IMR-90 (cell line): ENCODE measurements at regions not wholly inside any gene's neighbourhood (a gene's known extent, or its start where the extent isn't known, plus 50 kb on each side); places are given as distances from the start of the nearest gene placed in this dataset.

Experiments used
- ATAC-seq: fragments of 200-7000 bp; cut with Tn5 transposase; 2 replicates; pipeline ENCODE4 v1.9.1; 2020; ENCODE audit warnings: low read depth, mild to moderate bottlenecking, moderate library complexity
- BruUV-seq: library from RNA; stranded (reverse); fragments of 400-500 nt; replicated peaks from 2 replicates; lab custom pipeline; 2021; lab: Mats Ljungman, UMichigan
- CTCF ChIA-PET: fragments of 300-600 bp; formaldehyde crosslinking; extraction: SDS; loops from one replicate; lab custom pipeline; 2021; ENCODE audit warnings: antibody characterized with exemption; lab: Yijun Ruan, JAX
- POLR2A ChIA-PET: fragments of 300-600 bp; sonication (Branson Sonifier 250); formaldehyde crosslinking; loops from one replicate; lab custom pipeline; 2022; ENCODE audit warnings: antibody characterized with exemption; ENCODE audit not compliant: unreplicated experiment; lab: Charles Lee
- DNase-seq: peaks from one replicate; pipeline ENCODE4 v3.0.0; 2013
- H2AFZ ChIP-seq: replicated peaks from 2 replicates; pipeline ENCODE3; 2013; ENCODE audit warnings: low read length, mild to moderate bottlenecking; ENCODE audit not compliant: poor library complexity
- H2AK5ac ChIP-seq: 2 replicates; pipeline ENCODE4 v1.6.1; 2013; ENCODE audit warnings: low read depth, low read length, inconsistent platforms
- H2AK9ac ChIP-seq: replicated peaks from 2 replicates; pipeline ENCODE3; 2013; ENCODE audit warnings: mild to moderate bottlenecking, low read depth, low read length, moderate library complexity; ENCODE audit not compliant: poor library complexity
- H2BK120ac ChIP-seq: 2 replicates; pipeline ENCODE4 v1.6.1; 2013; ENCODE audit warnings: low read depth, low read length, inconsistent platforms
- H2BK15ac ChIP-seq: 3 replicates; pipeline ENCODE4 v1.6.1; 2013; ENCODE audit warnings: low read depth, low read length, inconsistent platforms
- H2BK20ac ChIP-seq: 2 replicates; pipeline ENCODE4 v1.6.1; 2013; ENCODE audit warnings: low read depth, mild to moderate bottlenecking, inconsistent platforms, low read length, moderate library complexity
- H2BK5ac ChIP-seq: 2 replicates; pipeline ENCODE4 v1.6.1; 2013; ENCODE audit warnings: mild to moderate bottlenecking, low read depth, low read length, inconsistent platforms; ENCODE audit not compliant: poor library complexity, severe bottlenecking
- H3K14ac ChIP-seq: replicated peaks from 2 replicates; pipeline ENCODE4 v1.6.1; 2013; ENCODE audit warnings: low read depth, low read length, inconsistent platforms
- H3K18ac ChIP-seq: 2 replicates; pipeline ENCODE4 v1.6.1; 2013; ENCODE audit warnings: low read depth, low read length, control low read depth
- H3K23ac ChIP-seq: 2 replicates; pipeline ENCODE4 v1.6.1; 2013; ENCODE audit warnings: low read depth, low read length, inconsistent platforms
- H3K27ac ChIP-seq: 2 replicates; pipeline ENCODE4 v1.5.1; 2013; ENCODE audit warnings: mild to moderate bottlenecking, control low read depth, low read length; ENCODE audit not compliant: insufficient read depth
- H3K27me3 ChIP-seq: 2 replicates; pipeline ENCODE4 v1.6.1; 2013; ENCODE audit warnings: low read length; ENCODE audit not compliant: control insufficient read depth, insufficient read depth
- H3K36me3 ChIP-seq: 2 replicates; pipeline ENCODE4 v1.6.1; 2013; ENCODE audit warnings: low read length, mixed read lengths; ENCODE audit not compliant: control insufficient read depth, insufficient read depth
- H3K4ac ChIP-seq: 2 replicates; pipeline ENCODE4 v1.6.1; 2013; ENCODE audit warnings: low read depth, low read length, inconsistent platforms
- H3K4me1 ChIP-seq: 2 replicates; pipeline ENCODE4 v1.6.1; 2013; ENCODE audit warnings: low read length, mixed read lengths; ENCODE audit not compliant: control insufficient read depth, insufficient read depth
- H3K4me2 ChIP-seq: 2 replicates; pipeline ENCODE4 v1.6.1; 2013; ENCODE audit warnings: low read depth, mild to moderate bottlenecking, control low read depth, low read length, moderate library complexity
- H3K4me3 ChIP-seq: 2 replicates; pipeline ENCODE4 v1.5.1; 2013; ENCODE audit warnings: low read depth, mild to moderate bottlenecking, control low read depth, low read length, moderate library complexity; ENCODE audit not compliant: insufficient read depth
- H3K56ac ChIP-seq: 2 replicates; pipeline ENCODE4 v1.6.1; 2013; ENCODE audit warnings: low read length, inconsistent platforms; ENCODE audit not compliant: insufficient read depth; ENCODE audit errors: extremely low read depth
- H3K79me1 ChIP-seq, 2 experiments: 2 replicates each; pipeline ENCODE4 v1.6.1; 2013; ENCODE audit warnings: low read length in 2 of 2, inconsistent platforms in 1 of 2, low read depth in 1 of 2
- H3K9ac ChIP-seq: 2 replicates; pipeline ENCODE4 v1.6.1; 2013; ENCODE audit warnings: low read depth, low read length, control low read depth
- H3K9me1 ChIP-seq: 2 replicates; pipeline ENCODE4 v1.6.1; 2013; ENCODE audit warnings: low read length, inconsistent platforms; ENCODE audit not compliant: insufficient read depth
- H3K9me3 ChIP-seq: 2 replicates; pipeline ENCODE4 v1.6.1; 2013; ENCODE audit warnings: low read length; ENCODE audit not compliant: control insufficient read depth, insufficient read depth
- H4K20me1 ChIP-seq: 2 replicates; pipeline ENCODE4 v1.6.1; 2013; ENCODE audit warnings: low read length, inconsistent platforms; ENCODE audit not compliant: insufficient read depth
- H4K5ac ChIP-seq: 2 replicates; pipeline ENCODE4 v1.6.1; 2013; ENCODE audit warnings: mild to moderate bottlenecking, low read depth, low read length, control low read depth
- H4K8ac ChIP-seq, 2 experiments: 2 replicates each; pipeline ENCODE4 v1.6.1; 2013; ENCODE audit warnings: low read depth in 2 of 2, low read length in 2 of 2, control low read depth in 1 of 2, inconsistent platforms in 1 of 2
- H4K91ac ChIP-seq: 2 replicates; pipeline ENCODE4 v1.6.1; 2013; ENCODE audit warnings: low read depth, low read length, inconsistent platforms; ENCODE audit not compliant: insufficient read depth
- BHLHE40 ChIP-seq: fragments of 150-350 bp; IDR thresholded peaks from 2 replicates; pipeline ENCODE4 v1.6.1; 2016; ENCODE audit warnings: mild to moderate bottlenecking, low read depth, low read length
- SMC3 ChIP-seq: fragments of 150-350 bp; IDR thresholded peaks from 2 replicates; pipeline ENCODE4 v1.6.1; 2016; ENCODE audit warnings: low read depth, mild to moderate bottlenecking, antibody characterized with exemption, low read length, moderate library complexity
- WGBS, 2 experiments: methylation state at CpG; one replicate each; pipeline versions ENCODE4 v1.1.5 to v1.1.7; 2013; ENCODE audit warnings: missing lambda C conversion rate in 2 of 2; ENCODE audit not compliant: insufficient read length in 1 of 2; ENCODE audit errors: extremely low coverage in 2 of 2; 5-methylcytosine and 5-hydroxymethylcytosine counted together
- dilution Hi-C: fragments of 300-500 bp; cut with HindIII; formaldehyde crosslinking; loops from one replicate; pipeline ENCODE4 v1.14.3; 2018; ENCODE audit warnings: low sequenced_read_pairs; ENCODE audit not compliant: unreplicated experiment
- in situ Hi-C: fragments of 300-500 bp; cut with MboI; formaldehyde crosslinking; loops from 3 replicates; pipeline ENCODE4 v1.14.3; 2019; ENCODE audit warnings: low sequenced_read_pairs, inconsistent platforms, mixed read lengths
- intact Hi-C: fragments of 100-400 bp; cut with micrococcal nuclease; formaldehyde crosslinking; loops from 2 replicates; pipeline ENCODE4 v1.10.0; 2022
- TF ChIP-seq, protein P1 (sequence below): conservative IDR thresholded peaks from 2 replicates; pipeline ENCODE4 v1.5.1; 2012; ENCODE audit warnings: mild to moderate bottlenecking, low read depth, low read length, improper control_type of control experiment

DNA sequence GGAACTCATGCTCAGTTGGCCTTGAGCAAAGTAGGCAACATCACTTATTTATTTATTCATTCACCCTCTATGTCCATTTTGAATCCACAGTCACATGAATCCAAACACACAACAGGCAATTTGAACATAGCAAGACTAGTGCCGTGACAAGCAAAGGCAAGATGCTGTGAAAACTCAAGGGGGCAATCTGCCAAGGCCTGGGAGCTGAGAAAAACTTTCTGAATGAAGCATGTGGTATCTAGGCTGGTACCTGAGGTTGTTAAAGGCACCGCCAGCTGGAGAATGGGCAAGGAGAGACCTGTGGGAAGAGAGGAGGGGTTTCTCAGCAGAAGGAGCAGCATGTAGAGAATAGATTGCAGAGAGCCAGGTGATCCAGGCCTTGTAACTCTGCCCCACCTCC is 98.3 kb upstream of the ATP10B start:
- Histone ChIP-seq H2BK20ac (no peak overlapping the region), H2BK5ac (no peak overlapping the region), H2BK120ac (no peak overlapping the region), H3K56ac (no peak overlapping the region), H3K23ac (no peak overlapping the region), H3K4me3 (no peak overlapping the region), H3K79me1 (no peaks in the 10 kb centered on the region), H4K5ac (no peak overlapping the region), H2BK15ac (no peak overlapping the region), H4K91ac (no peak overlapping the region), H2AK9ac (no peak overlapping the region), H3K4me2 (no peak overlapping the region), H3K4me1 (no peaks in the 10 kb centered on the region), H3K18ac (no peak overlapping the region), H2AFZ (no peak overlapping the region), H3K36me3 (no peaks in the 10 kb centered on the region), H4K20me1 (no peaks in the 10 kb centered on the region), H3K27ac (no peak overlapping the region), H3K9me3 (peaks cover 2% of the 10 kb centered on the region; the same call in 1 of the 2 replicates), H3K9ac (no peak overlapping the region), H3K9me1 (no peaks in the 10 kb centered on the region), H3K14ac (no peak overlapping the region), H4K8ac (no peak overlapping the region), H2AK5ac (no peak overlapping the region), H3K27me3 (no peaks in the 10 kb centered on the region), H3K4ac (no peak overlapping the region)
- ChIA-PET CTCF (no interaction called here), POLR2A (no interaction called here)
- DNase-seq: no peak
- in situ Hi-C loops (no loop called here), intact Hi-C loops (no loop called here), dilution Hi-C loops (no loop called here)
- TF ChIP-seq SMC3 (no peak), BHLHE40 (no peak)
- TF ChIP-seq, protein P1, sequence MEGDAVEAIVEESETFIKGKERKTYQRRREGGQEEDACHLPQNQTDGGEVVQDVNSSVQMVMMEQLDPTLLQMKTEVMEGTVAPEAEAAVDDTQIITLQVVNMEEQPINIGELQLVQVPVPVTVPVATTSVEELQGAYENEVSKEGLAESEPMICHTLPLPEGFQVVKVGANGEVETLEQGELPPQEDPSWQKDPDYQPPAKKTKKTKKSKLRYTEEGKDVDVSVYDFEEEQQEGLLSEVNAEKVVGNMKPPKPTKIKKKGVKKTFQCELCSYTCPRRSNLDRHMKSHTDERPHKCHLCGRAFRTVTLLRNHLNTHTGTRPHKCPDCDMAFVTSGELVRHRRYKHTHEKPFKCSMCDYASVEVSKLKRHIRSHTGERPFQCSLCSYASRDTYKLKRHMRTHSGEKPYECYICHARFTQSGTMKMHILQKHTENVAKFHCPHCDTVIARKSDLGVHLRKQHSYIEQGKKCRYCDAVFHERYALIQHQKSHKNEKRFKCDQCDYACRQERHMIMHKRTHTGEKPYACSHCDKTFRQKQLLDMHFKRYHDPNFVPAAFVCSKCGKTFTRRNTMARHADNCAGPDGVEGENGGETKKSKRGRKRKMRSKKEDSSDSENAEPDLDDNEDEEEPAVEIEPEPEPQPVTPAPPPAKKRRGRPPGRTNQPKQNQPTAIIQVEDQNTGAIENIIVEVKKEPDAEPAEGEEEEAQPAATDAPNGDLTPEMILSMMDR: no peak
- no CpG with 5 or more reads among the region's 2 CpGs for WGBS, 2 experiments
- ATAC-seq: no peak
- no TSS peak for BruUV-seq
